IMR-90 (cell line): ENCODE measurements at regions not wholly inside any gene's neighbourhood (a gene's known extent, or its start where the extent isn't known, plus 50 kb on each side); places are given as distances from the start of the nearest gene placed in this dataset.

ENCODE experiments used
- ATAC-seq: fragments of 200-7000 bp; cut with Tn5 transposase; 2 replicates; pipeline ENCODE4 v1.9.1; 2020; ENCODE audit warnings: low read depth, mild to moderate bottlenecking, moderate library complexity
- BruUV-seq: library from RNA; stranded (reverse); fragments of 400-500 nt; replicated peaks from 2 replicates; lab custom pipeline; 2021; lab: Mats Ljungman, UMichigan
- CTCF ChIA-PET: fragments of 300-600 bp; formaldehyde crosslinking; extraction: SDS; loops from one replicate; lab custom pipeline; 2021; ENCODE audit warnings: antibody characterized with exemption; lab: Yijun Ruan, JAX
- POLR2A ChIA-PET: fragments of 300-600 bp; sonication (Branson Sonifier 250); formaldehyde crosslinking; loops from one replicate; lab custom pipeline; 2022; ENCODE audit warnings: antibody characterized with exemption; ENCODE audit not compliant: unreplicated experiment; lab: Charles Lee
- DNase-seq: peaks from one replicate; pipeline ENCODE4 v3.0.0; 2013
- H2AFZ ChIP-seq: replicated peaks from 2 replicates; pipeline ENCODE3; 2013; ENCODE audit warnings: low read length, mild to moderate bottlenecking; ENCODE audit not compliant: poor library complexity
- H2AK5ac ChIP-seq: 2 replicates; pipeline ENCODE4 v1.6.1; 2013; ENCODE audit warnings: low read depth, low read length, inconsistent platforms
- H2AK9ac ChIP-seq: replicated peaks from 2 replicates; pipeline ENCODE3; 2013; ENCODE audit warnings: mild to moderate bottlenecking, low read depth, low read length, moderate library complexity; ENCODE audit not compliant: poor library complexity
- H2BK120ac ChIP-seq: 2 replicates; pipeline ENCODE4 v1.6.1; 2013; ENCODE audit warnings: low read depth, low read length, inconsistent platforms
- H2BK15ac ChIP-seq: 3 replicates; pipeline ENCODE4 v1.6.1; 2013; ENCODE audit warnings: low read depth, low read length, inconsistent platforms
- H2BK20ac ChIP-seq: 2 replicates; pipeline ENCODE4 v1.6.1; 2013; ENCODE audit warnings: low read depth, mild to moderate bottlenecking, inconsistent platforms, low read length, moderate library complexity
- H2BK5ac ChIP-seq: 2 replicates; pipeline ENCODE4 v1.6.1; 2013; ENCODE audit warnings: mild to moderate bottlenecking, low read depth, low read length, inconsistent platforms; ENCODE audit not compliant: poor library complexity, severe bottlenecking
- H3K14ac ChIP-seq: replicated peaks from 2 replicates; pipeline ENCODE4 v1.6.1; 2013; ENCODE audit warnings: low read depth, low read length, inconsistent platforms
- H3K18ac ChIP-seq: 2 replicates; pipeline ENCODE4 v1.6.1; 2013; ENCODE audit warnings: low read depth, low read length, control low read depth
- H3K23ac ChIP-seq: 2 replicates; pipeline ENCODE4 v1.6.1; 2013; ENCODE audit warnings: low read depth, low read length, inconsistent platforms
- H3K27ac ChIP-seq: 2 replicates; pipeline ENCODE4 v1.5.1; 2013; ENCODE audit warnings: mild to moderate bottlenecking, control low read depth, low read length; ENCODE audit not compliant: insufficient read depth
- H3K27me3 ChIP-seq: 2 replicates; pipeline ENCODE4 v1.6.1; 2013; ENCODE audit warnings: low read length; ENCODE audit not compliant: control insufficient read depth, insufficient read depth
- H3K36me3 ChIP-seq: 2 replicates; pipeline ENCODE4 v1.6.1; 2013; ENCODE audit warnings: low read length, mixed read lengths; ENCODE audit not compliant: control insufficient read depth, insufficient read depth
- H3K4ac ChIP-seq: 2 replicates; pipeline ENCODE4 v1.6.1; 2013; ENCODE audit warnings: low read depth, low read length, inconsistent platforms
- H3K4me1 ChIP-seq: 2 replicates; pipeline ENCODE4 v1.6.1; 2013; ENCODE audit warnings: low read length, mixed read lengths; ENCODE audit not compliant: control insufficient read depth, insufficient read depth
- H3K4me2 ChIP-seq: 2 replicates; pipeline ENCODE4 v1.6.1; 2013; ENCODE audit warnings: low read depth, mild to moderate bottlenecking, control low read depth, low read length, moderate library complexity
- H3K4me3 ChIP-seq: 2 replicates; pipeline ENCODE4 v1.5.1; 2013; ENCODE audit warnings: low read depth, mild to moderate bottlenecking, control low read depth, low read length, moderate library complexity; ENCODE audit not compliant: insufficient read depth
- H3K56ac ChIP-seq: 2 replicates; pipeline ENCODE4 v1.6.1; 2013; ENCODE audit warnings: low read length, inconsistent platforms; ENCODE audit not compliant: insufficient read depth; ENCODE audit errors: extremely low read depth
- H3K79me1 ChIP-seq, 2 experiments: 2 replicates each; pipeline ENCODE4 v1.6.1; 2013; ENCODE audit warnings: low read length in 2 of 2, inconsistent platforms in 1 of 2, low read depth in 1 of 2
- H3K9ac ChIP-seq: 2 replicates; pipeline ENCODE4 v1.6.1; 2013; ENCODE audit warnings: low read depth, low read length, control low read depth
- H3K9me1 ChIP-seq: 2 replicates; pipeline ENCODE4 v1.6.1; 2013; ENCODE audit warnings: low read length, inconsistent platforms; ENCODE audit not compliant: insufficient read depth
- H3K9me3 ChIP-seq: 2 replicates; pipeline ENCODE4 v1.6.1; 2013; ENCODE audit warnings: low read length; ENCODE audit not compliant: control insufficient read depth, insufficient read depth
- H4K20me1 ChIP-seq: 2 replicates; pipeline ENCODE4 v1.6.1; 2013; ENCODE audit warnings: low read length, inconsistent platforms; ENCODE audit not compliant: insufficient read depth
- H4K5ac ChIP-seq: 2 replicates; pipeline ENCODE4 v1.6.1; 2013; ENCODE audit warnings: mild to moderate bottlenecking, low read depth, low read length, control low read depth
- H4K8ac ChIP-seq, 2 experiments: 2 replicates each; pipeline ENCODE4 v1.6.1; 2013; ENCODE audit warnings: low read depth in 2 of 2, low read length in 2 of 2, control low read depth in 1 of 2, inconsistent platforms in 1 of 2
- H4K91ac ChIP-seq: 2 replicates; pipeline ENCODE4 v1.6.1; 2013; ENCODE audit warnings: low read depth, low read length, inconsistent platforms; ENCODE audit not compliant: insufficient read depth
- CEBPB ChIP-seq: IDR thresholded peaks from 2 replicates; pipeline ENCODE4 v1.6.1; 2012; ENCODE audit warnings: low read depth, low read length, improper control_type of control experiment
- WGBS, 2 experiments: methylation state at CpG; one replicate each; pipeline versions ENCODE4 v1.1.5 to v1.1.7; 2013; ENCODE audit warnings: missing lambda C conversion rate in 2 of 2; ENCODE audit not compliant: insufficient read length in 1 of 2; ENCODE audit errors: extremely low coverage in 2 of 2; 5-methylcytosine and 5-hydroxymethylcytosine counted together
- dilution Hi-C: fragments of 300-500 bp; cut with HindIII; formaldehyde crosslinking; loops from one replicate; pipeline ENCODE4 v1.14.3; 2018; ENCODE audit warnings: low sequenced_read_pairs; ENCODE audit not compliant: unreplicated experiment
- in situ Hi-C: fragments of 300-500 bp; cut with MboI; formaldehyde crosslinking; loops from 3 replicates; pipeline ENCODE4 v1.14.3; 2019; ENCODE audit warnings: low sequenced_read_pairs, inconsistent platforms, mixed read lengths
- intact Hi-C: fragments of 100-400 bp; cut with micrococcal nuclease; formaldehyde crosslinking; loops from 2 replicates; pipeline ENCODE4 v1.10.0; 2022

DNA sequence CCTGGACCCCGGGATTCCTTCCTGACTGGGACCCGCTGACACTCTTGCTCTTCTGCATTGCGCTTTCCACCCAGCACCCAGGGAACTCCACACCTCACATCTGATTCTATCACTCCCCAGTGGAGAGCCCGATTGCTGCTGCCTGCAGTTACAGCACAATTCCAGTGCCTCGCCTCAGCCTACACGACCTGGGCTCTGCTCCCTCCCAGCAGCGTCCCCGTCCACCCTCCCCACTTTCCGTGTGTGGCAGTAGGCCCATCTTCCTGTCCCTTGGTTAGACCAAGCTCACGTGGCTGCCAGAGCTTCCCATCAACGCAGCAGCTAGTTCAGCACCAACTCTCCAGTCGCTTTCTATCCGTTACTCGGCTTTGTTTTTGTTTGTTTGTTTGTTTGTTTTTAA, 66.6 kb upstream of the SORBS2 start:
- Histone ChIP-seq H4K8ac (no peak overlapping the region), H3K23ac (no peak overlapping the region), H4K91ac (no peak overlapping the region), H3K79me1 (no peaks in the 10 kb centered on the region), H4K20me1 (no peaks in the 10 kb centered on the region), H3K9me1 (no peaks in the 10 kb centered on the region), H3K14ac (no peak overlapping the region), H2AK5ac (no peak overlapping the region), H3K9me3 (no peaks in the 10 kb centered on the region), H2BK20ac (no peak overlapping the region), H3K4me2 (no peak overlapping the region), H2BK15ac (no peak overlapping the region), H3K4ac (no peak overlapping the region), H2AFZ (no peak overlapping the region), H4K5ac (no peak overlapping the region), H3K56ac (no peak overlapping the region), H2BK120ac (no peak overlapping the region), H3K4me1 (no peaks in the 10 kb centered on the region), H3K27ac (no peak overlapping the region), H2AK9ac (no peak overlapping the region), H2BK5ac (no peak overlapping the region), H3K36me3 (no peaks in the 10 kb centered on the region), H3K4me3 (no peak overlapping the region), H3K9ac (no peak overlapping the region), H3K27me3 (peaks cover 7% of the 10 kb centered on the region), H3K18ac (no peak overlapping the region)
- intact Hi-C loops: no loop called here
- dilution Hi-C loops: no loop called here
- ChIA-PET POLR2A (no interaction called here), CTCF (no interaction called here)
- ATAC-seq: no peak
- DNase-seq: no peak
- TF ChIP-seq CEBPB: no peak
- no TSS peak for BruUV-seq
- in situ Hi-C loops: no loop called here
- WGBS, 2 experiments: 77% methylated on average over 3 of the region's 14 CpGs; no CpG with 5 or more reads in 1 of the 2 experiments
